H1 (cell line): ENCODE measurements at regions not wholly inside any gene's neighbourhood (a gene's known extent, or its start where the extent isn't known, plus 50 kb on each side); places are given as distances from the start of the nearest gene placed in this dataset.

ENCODE experiments used
- CTCF ChIA-PET: fragments of 300-600 bp; sonication (Branson Sonifier 250); formaldehyde crosslinking; loops from one replicate; lab custom pipeline; 2021; ENCODE audit not compliant: partially characterized antibody; lab: Charles Lee
- POLR2A ChIA-PET: fragments of 300-600 bp; sonication (Branson Sonifier 250); formaldehyde crosslinking; loops from one replicate; lab custom pipeline; 2021; ENCODE audit warnings: inconsistent platforms; ENCODE audit not compliant: partially characterized antibody; lab: Charles Lee
- DNase-seq, 2 experiments: peaks; one replicate each; pipeline versions ENCODE4 v3.0.0 to v3.0.0-alpha.2; 2010 to 2022; ENCODE audit warnings: low spot score in 2 of 2, low read depth in 1 of 2, mixed read lengths in 1 of 2
- FAIRE-seq: peaks from 2 replicates; lab custom pipeline; 2011; peaks lifted over from hg19 to GRCh38; lab: Jason Lieb, UNC
- H2AFZ ChIP-seq: 2 replicates; pipeline ENCODE4 v1.8.1; 2012; ENCODE audit warnings: low read length, inconsistent platforms
- H2AK5ac ChIP-seq: 2 replicates; pipeline ENCODE4 v1.6.1; 2013; ENCODE audit warnings: low read depth, low read length
- H2BK120ac ChIP-seq: replicated peaks from 2 replicates; pipeline ENCODE3; 2013; ENCODE audit warnings: low read depth, low read length, inconsistent platforms
- H2BK12ac ChIP-seq: 2 replicates; pipeline ENCODE4 v1.6.1; 2013; ENCODE audit warnings: low read depth, low read length
- H2BK15ac ChIP-seq: 2 replicates; pipeline ENCODE4 v1.6.1; 2013; ENCODE audit warnings: low read length
- H2BK20ac ChIP-seq: 2 replicates; pipeline ENCODE4 v1.6.1; 2013; ENCODE audit warnings: low read length
- H2BK5ac ChIP-seq: 2 replicates; pipeline ENCODE4 v1.6.1; 2013; ENCODE audit warnings: low read depth, low read length
- H3K14ac ChIP-seq: 2 replicates; pipeline ENCODE4 v1.6.1; 2013; ENCODE audit warnings: inconsistent platforms; ENCODE audit not compliant: insufficient read length
- H3K18ac ChIP-seq: 2 replicates; pipeline ENCODE4 v1.6.1; 2013; ENCODE audit warnings: low read length; ENCODE audit errors: extremely low read depth
- H3K23ac ChIP-seq: 2 replicates; pipeline ENCODE4 v1.6.1; 2013; ENCODE audit warnings: inconsistent platforms; ENCODE audit not compliant: insufficient read length
- H3K23me2 ChIP-seq: 2 replicates; pipeline ENCODE4 v1.6.1; 2013; ENCODE audit warnings: low read depth, low read length
- H3K27ac ChIP-seq: 2 replicates; pipeline ENCODE4 v1.6.1; 2011; ENCODE audit warnings: low read depth, low read length, inconsistent platforms
- H3K27me3 ChIP-seq, 4 experiments: replicated peaks in 1 of 4; 1 replicate in 1 of 4; 2 replicates in 3 of 4; pipeline versions ENCODE4 v1.6.1 to v1.8.1; 2011 to 2013; ENCODE audit warnings: low read length in 3 of 4, mild to moderate bottlenecking in 3 of 4, inconsistent platforms in 2 of 4, mixed read lengths in 2 of 4, moderate library complexity in 1 of 4; ENCODE audit not compliant: control insufficient read depth in 3 of 4, insufficient read depth in 3 of 4; ENCODE audit errors: extremely low read depth in 1 of 4
- H3K36me3 ChIP-seq, 4 experiments: 2 replicates each; pipeline versions ENCODE4 v1.6.1 to v1.8.1; 2011 to 2013; ENCODE audit warnings: mild to moderate bottlenecking in 4 of 4, low read length in 3 of 4, moderate library complexity in 2 of 4, control low read depth in 1 of 4, inconsistent platforms in 1 of 4; ENCODE audit not compliant: insufficient read depth in 4 of 4, control insufficient read depth in 2 of 4
- H3K4ac ChIP-seq: replicated peaks from 2 replicates; pipeline ENCODE3; 2013; ENCODE audit warnings: low read length, low read depth, mixed read lengths, inconsistent platforms; ENCODE audit not compliant: insufficient read length
- H3K4me1 ChIP-seq, 4 experiments: replicated peaks in 1 of 4; 1 replicate in 1 of 4; 2 replicates in 3 of 4; pipeline versions ENCODE4 v1.6.1 to v1.8.1; 2011 to 2013; ENCODE audit warnings: low read length in 3 of 4, inconsistent platforms in 2 of 4, mixed read lengths in 1 of 4; ENCODE audit not compliant: insufficient read depth in 4 of 4, control insufficient read depth in 3 of 4
- H3K4me2 ChIP-seq, 2 experiments: 2 replicates each; pipeline versions ENCODE4 v1.6.1 to v1.8.1; 2011 to 2013; ENCODE audit warnings: low read depth in 2 of 2, low read length in 2 of 2, control low read depth in 1 of 2, inconsistent platforms in 1 of 2, mild to moderate bottlenecking in 1 of 2; ENCODE audit not compliant: insufficient read depth in 1 of 2
- H3K4me3 ChIP-seq, 4 experiments: fragments of 200-600, 300-600 bp in 1 of 4; sonication (generic), shearing (Covaris generic), sonication (Bioruptor Twin) in 1 of 4; 2 replicates each; pipeline versions ENCODE4 v1.5.1 to v1.8.1; 2011 to 2016; ENCODE audit warnings: low read length in 4 of 4, low read depth in 3 of 4, control low read depth in 2 of 4, inconsistent platforms in 2 of 4, mild to moderate bottlenecking in 2 of 4, mixed read lengths in 1 of 4, moderate library complexity in 1 of 4; ENCODE audit not compliant: insufficient read depth in 2 of 4; ENCODE audit errors: extremely low read depth in 1 of 4
- H3K56ac ChIP-seq: replicated peaks from 2 replicates; pipeline ENCODE3; 2013; ENCODE audit warnings: low read depth, mild to moderate bottlenecking, mixed read lengths, low read length, inconsistent platforms; ENCODE audit not compliant: insufficient read length
- H3K79me1 ChIP-seq: 2 replicates; pipeline ENCODE4 v1.6.1; 2013; ENCODE audit warnings: low read depth, low read length, control low read depth
- H3K79me2 ChIP-seq, 2 experiments: 2 replicates each; pipeline versions ENCODE4 v1.6.1 to v1.8.1; 2012 to 2013; ENCODE audit warnings: low read length in 2 of 2, mild to moderate bottlenecking in 2 of 2, inconsistent platforms in 1 of 2; ENCODE audit not compliant: insufficient read depth in 2 of 2, control insufficient read depth in 1 of 2
- H3K9ac ChIP-seq, 4 experiments: replicated peaks in 1 of 4; 1 replicate in 1 of 4; 2 replicates in 3 of 4; pipeline versions ENCODE4 v1.6.1 to v1.8.1; 2011 to 2013; ENCODE audit warnings: low read depth in 3 of 4, low read length in 3 of 4, control low read depth in 2 of 4, mild to moderate bottlenecking in 2 of 4, moderate library complexity in 2 of 4, inconsistent platforms in 1 of 4; ENCODE audit errors: extremely low read depth in 1 of 4
- H3K9me3 ChIP-seq, 2 experiments: 2 replicates each; pipeline versions ENCODE4 v1.6.1 to v1.8.1; 2012 to 2013; ENCODE audit warnings: mild to moderate bottlenecking in 2 of 2, moderate library complexity in 2 of 2, control low read depth in 1 of 2, inconsistent platforms in 1 of 2, low read depth in 1 of 2, low read length in 1 of 2, mixed read lengths in 1 of 2; ENCODE audit not compliant: insufficient read depth in 2 of 2
- H4K20me1 ChIP-seq, 2 experiments: replicated peaks in 1 of 2; 2 replicates each; pipeline versions ENCODE3 to v1.8.1; 2011 to 2013; ENCODE audit warnings: inconsistent platforms in 2 of 2, low read length in 2 of 2, mild to moderate bottlenecking in 1 of 2; ENCODE audit not compliant: insufficient read depth in 2 of 2, control insufficient read depth in 1 of 2
- H4K5ac ChIP-seq: 2 replicates; pipeline ENCODE4 v1.6.1; 2013; ENCODE audit warnings: low read length, low read depth, mixed read lengths, inconsistent platforms; ENCODE audit not compliant: insufficient read length
- H4K8ac ChIP-seq: 2 replicates; pipeline ENCODE4 v1.8.0; 2013; ENCODE audit warnings: mild to moderate bottlenecking, moderate library complexity, low read length, inconsistent platforms; ENCODE audit not compliant: insufficient read depth; ENCODE audit errors: extremely low read depth
- H4K91ac ChIP-seq: replicated peaks from 2 replicates; pipeline ENCODE3; 2013; ENCODE audit warnings: low read length, mixed read lengths, inconsistent platforms; ENCODE audit not compliant: insufficient read length
- EZH2 ChIP-seq: fragments of 200-600 bp; sonication (generic); IDR thresholded peaks from 2 replicates; pipeline ENCODE4 v1.7.1; 2012; ENCODE audit warnings: low read depth, mild to moderate bottlenecking, moderate library complexity, low read length, inconsistent platforms; ENCODE audit not compliant: severe bottlenecking
- JUND ChIP-seq: IDR thresholded peaks from 2 replicates; pipeline ENCODE4 v1.6.1; 2011; ENCODE audit warnings: mild to moderate bottlenecking, improper control_type of control experiment, low read length
- MAX ChIP-seq: IDR thresholded peaks from 2 replicates; pipeline ENCODE4 v1.6.1; 2012; ENCODE audit warnings: inconsistent platforms
- NRF1 ChIP-seq: IDR thresholded peaks from 2 replicates; pipeline ENCODE4 v1.6.1; 2011; ENCODE audit warnings: mild to moderate bottlenecking, low read depth, low read length, improper control_type of control experiment
- RNF2 ChIP-seq: fragments of 200-900, 300-1000 bp; sonication (generic); IDR thresholded peaks from 2 replicates; pipeline ENCODE4 v1.7.1; 2016; ENCODE audit warnings: borderline replicate concordance, low read depth, mild to moderate bottlenecking, antibody characterized with exemption, low read length; ENCODE audit not compliant: poor library complexity, severe bottlenecking; ENCODE audit errors: missing control alignments
- TBP ChIP-seq: IDR thresholded peaks from 2 replicates; pipeline ENCODE4 v1.6.1; 2011; ENCODE audit warnings: low read depth, low read length, improper control_type of control experiment
- YY1 ChIP-seq: IDR thresholded peaks from 2 replicates; pipeline ENCODE4 v1.6.1; 2011; ENCODE audit warnings: low read depth, mild to moderate bottlenecking, low read length
- WGBS, 2 experiments: shearing (Covaris generic) in 1 of 2; methylation state at CpG; one replicate each; pipeline versions ENCODE4 v1.1.6 to v1.1.7; 2013 to 2015; ENCODE audit warnings: low lambda C conversion rate in 2 of 2, mixed read lengths in 2 of 2, inconsistent platforms in 1 of 2, low coverage in 1 of 2, missing lambda C conversion rate in 1 of 2; ENCODE audit not compliant: insufficient replicate concordance in 2 of 2, insufficient coverage in 1 of 2, insufficient read length in 1 of 2; ENCODE audit errors: extremely low coverage in 1 of 2, missing lambda C conversion rate in 1 of 2; 5-methylcytosine and 5-hydroxymethylcytosine counted together

DNA sequence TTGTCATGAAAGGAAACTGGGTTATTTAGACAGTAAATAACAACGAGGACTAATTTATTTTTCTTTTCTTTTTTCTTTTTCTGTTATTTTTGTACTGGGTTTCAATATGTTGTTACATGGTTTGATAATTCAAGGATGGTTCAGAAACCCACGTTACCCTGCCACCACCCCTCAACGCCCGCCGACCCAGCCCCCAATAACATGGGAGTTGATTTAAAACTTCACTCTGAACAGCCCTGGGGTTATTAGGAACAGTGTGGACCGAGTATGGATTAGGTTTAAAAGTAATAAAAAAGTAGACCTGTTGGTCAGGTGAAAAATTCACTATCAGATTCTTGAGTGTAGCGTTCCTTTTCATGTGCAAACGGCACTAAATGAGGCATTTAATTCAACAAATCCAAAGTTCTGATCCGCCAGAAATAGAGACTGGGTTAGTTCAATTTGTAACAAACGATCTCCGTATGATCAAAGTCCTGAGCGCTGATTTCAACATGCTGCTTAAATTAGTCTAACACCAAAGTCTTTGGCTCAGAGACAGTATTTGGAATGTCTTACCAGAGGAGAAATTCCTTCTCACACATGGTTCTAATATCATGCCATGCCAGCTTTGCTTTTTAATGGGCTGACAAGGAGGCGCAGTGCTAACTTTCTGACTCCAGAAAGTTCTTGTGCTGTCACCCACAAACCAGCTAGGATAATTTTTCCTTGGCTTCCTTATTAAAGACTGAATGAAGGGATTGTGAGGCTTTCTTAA, 173.1 kb upstream of the IRX3 start:
- Histone ChIP-seq H3K9me3 (peaks cover 0 to 2% of the 10 kb centered on the region in 2 experiments; a peak in 1 of 4 replicates), H3K14ac (no peak overlapping the region), H2BK20ac (no peak overlapping the region), H2BK15ac (no peak overlapping the region), H3K36me3 (no peaks in the 10 kb centered on the region), H3K27me3 (no peaks in the 10 kb centered on the region), H3K4ac (no peak overlapping the region), H2BK12ac (no peak overlapping the region), H4K5ac (no peak overlapping the region), H2BK120ac (no peak overlapping the region), H3K4me1 (peaks cover 0 to 10% (median 5%) of the 10 kb centered on the region in 4 experiments; a peak in 3 of 7 replicates), H2AK5ac (no peak overlapping the region), H3K18ac (no peak overlapping the region), H4K20me1 (no peaks in the 10 kb centered on the region), H3K79me2 (no peaks in the 10 kb centered on the region), H2AFZ (no peak overlapping the region), H3K9ac (no peak overlapping the region), H3K56ac (no peak overlapping the region), H4K91ac (no peak overlapping the region), H3K23me2 (no peaks in the 10 kb centered on the region), H3K27ac (no peak overlapping the region), H4K8ac (no peak overlapping the region), H3K4me3 (no peak overlapping the region), H3K79me1 (no peaks in the 10 kb centered on the region), H3K4me2 (no peak overlapping the region), H3K23ac (no peak overlapping the region), H2BK5ac (no peak overlapping the region)
- ChIA-PET POLR2A (no interaction called here), CTCF (interaction anchor here (0.9 to 1.7 kb wide), 3 partner anchors 9 to 108 kb away, joined by 3 to 4 read pairs (median 3); no protein-coding TSS in a partner anchor)
- FAIRE-seq (no peak), DNase-seq (no peak)
- TF ChIP-seq JUND: no peak
- TF ChIP-seq YY1: no peak
- no peak for TF ChIP-seq TBP
- TF ChIP-seq MAX: no peak
- no peak for TF ChIP-seq EZH2
- TF ChIP-seq RNF2: no peak
- TF ChIP-seq NRF1: no peak
- WGBS, 2 experiments: 81% methylated on average over 13 of the region's 13 CpGs; no CpG with 5 or more reads in 1 of the 2 experiments
